ENCODE measurements at regions not wholly inside any gene's neighbourhood (a gene's known extent, or its start where the extent isn't known, plus 50 kb on each side); places are given as distances from the start of the nearest gene placed in this dataset.
"Not testable (repeated sequence)": the region's sequence is repeated elsewhere in the genome, so short reads cannot be mapped to it uniquely, and the experiment has no call there.

DNA sequence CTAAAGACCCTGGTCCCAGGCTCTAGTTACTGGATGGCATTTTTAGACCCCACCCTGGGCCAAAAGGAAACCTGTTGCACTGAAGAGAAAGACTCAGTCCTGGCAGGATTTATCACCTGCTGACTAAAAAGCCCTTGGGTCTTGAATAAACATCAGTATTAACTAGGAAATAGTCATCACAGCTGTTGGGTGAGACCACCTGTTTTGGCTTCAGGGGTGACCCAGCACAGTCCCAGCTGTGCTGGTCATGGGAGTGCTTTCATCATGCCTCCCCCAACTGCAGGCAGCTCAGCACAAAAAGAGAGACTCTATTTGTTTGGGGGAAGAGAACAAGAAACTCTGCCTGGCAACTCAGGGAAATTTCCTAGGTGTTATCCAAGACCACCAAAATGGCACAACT, 903.2 kb downstream of the C4orf33 start:
- no peak for DNase-seq (ENCODE audit: low spot score)

DNA sequence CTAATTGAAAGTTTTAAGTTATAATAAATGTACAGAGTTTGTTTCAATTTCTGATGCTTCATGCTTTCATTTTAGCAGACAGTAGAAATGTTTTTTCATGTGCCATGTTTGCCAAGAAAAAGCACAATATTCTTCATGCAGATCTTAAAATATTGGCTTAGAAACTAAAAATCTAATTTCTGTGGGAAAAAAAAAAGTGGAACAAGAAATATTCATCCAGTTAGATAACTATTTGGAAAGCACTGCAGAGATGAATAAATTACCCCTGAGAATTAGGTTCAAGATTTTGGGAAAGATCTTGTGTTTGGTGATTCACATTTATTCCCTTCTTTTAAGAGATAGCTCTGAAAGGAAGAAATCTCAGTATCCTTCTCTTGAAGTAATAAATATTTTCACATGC, 912.5 kb downstream of the C4orf33 start:
- no peak for DNase-seq (ENCODE audit: low spot score)

DNA sequence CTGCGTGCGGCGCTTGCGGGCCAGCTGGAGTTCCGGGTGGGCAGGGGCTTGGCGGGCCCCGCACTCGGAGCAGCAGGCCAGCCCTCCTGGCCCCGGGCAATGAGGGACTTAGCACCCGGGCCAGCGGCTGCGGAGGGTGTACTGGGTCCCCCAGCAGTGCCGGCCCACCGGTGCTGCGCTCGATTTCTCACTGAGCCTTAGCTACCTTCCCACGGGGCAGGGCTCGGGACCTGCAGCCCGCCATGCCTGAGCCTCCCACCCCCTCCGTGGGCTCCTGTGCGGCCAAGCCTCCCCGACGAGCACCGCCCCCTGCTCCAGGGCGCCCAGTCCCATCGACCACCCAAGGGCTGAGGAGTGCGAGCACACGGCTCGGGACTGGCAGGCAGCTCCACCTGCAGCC, 916.9 kb downstream of the C4orf33 start:
- DNase-seq (ENCODE audit: low spot score): not testable (repeated sequence)

DNA sequence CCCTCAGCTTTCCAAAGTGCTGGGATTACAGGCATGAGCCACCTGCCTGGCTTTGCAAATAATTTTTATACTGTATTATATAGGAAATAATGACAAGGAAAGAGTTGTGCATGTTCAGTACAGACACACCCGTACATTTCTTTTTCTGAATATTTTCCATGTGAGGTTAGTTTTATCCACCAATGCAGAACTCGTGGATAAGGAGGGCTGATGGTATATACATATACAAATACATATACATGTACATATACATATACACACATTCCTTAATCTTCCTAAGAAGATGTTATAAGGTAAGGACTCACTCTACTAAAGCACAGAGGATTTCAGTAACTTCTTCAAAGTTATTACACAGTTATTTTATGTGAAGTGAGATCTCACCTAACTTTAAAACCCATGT, 925.8 kb downstream of the C4orf33 start:
- no peak for DNase-seq (ENCODE audit: low spot score)

DNA sequence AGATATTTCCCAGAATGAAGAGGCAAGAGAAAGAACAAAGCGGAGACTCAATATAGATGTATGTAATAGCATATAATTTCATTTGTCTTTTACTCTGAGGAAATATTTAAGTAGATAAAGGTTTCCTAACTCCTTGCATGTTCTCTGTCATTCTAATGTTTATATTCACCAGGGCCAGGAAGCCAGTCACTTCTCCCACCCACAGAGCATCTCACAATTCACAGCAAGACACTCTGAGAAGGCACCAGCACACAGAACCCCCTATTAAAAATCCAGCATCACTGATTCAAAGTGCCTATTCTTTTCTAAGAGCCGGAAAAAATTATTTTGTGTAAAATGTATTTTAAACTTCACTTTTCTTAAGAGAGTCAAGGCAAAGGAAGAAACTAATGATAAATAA, 927.1 kb downstream of the C4orf33 start:
- DNase-seq (ENCODE audit: low spot score): no peak

DNA sequence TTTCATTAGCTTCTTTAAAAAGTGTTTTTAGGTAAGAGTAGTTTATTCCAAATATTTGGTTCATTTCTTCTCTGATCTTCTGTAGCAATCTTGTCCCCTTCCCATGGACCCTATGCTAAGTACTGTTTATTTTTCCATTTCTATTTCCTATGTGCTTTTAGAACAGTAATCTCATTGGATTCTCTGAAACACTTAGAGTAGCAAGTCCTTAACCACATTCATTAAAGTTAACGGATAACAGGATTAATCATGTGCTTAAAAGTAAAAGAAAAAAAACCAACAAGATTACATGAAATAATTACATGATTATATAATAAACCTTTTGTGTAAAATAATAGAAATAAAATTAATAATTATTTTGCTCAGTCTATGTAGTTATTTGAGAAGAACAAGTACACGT, 929.7 kb downstream of the C4orf33 start:
- DNase-seq (ENCODE audit: low spot score): no peak

DNA sequence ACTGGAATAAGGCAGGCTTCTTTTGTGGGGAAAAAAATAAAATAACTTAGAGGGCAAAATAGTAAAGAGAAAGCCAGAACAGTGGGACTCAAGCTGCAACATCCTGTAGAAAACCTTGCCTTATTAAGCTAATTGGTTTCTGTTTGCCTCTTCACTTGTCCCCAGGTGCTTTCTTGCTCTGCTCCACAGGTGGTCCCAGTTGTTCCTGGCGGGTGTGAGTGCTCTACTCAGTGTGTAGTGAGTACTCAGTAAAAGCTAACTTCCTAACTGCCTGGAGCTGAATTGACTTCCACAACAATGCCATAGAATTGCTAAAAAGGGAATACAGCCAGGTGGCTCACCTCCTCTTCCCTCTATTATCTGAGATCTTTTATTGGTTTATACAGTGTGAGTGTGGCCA, 930.2 kb downstream of the C4orf33 start:
- no peak for DNase-seq (ENCODE audit: low spot score)

DNA sequence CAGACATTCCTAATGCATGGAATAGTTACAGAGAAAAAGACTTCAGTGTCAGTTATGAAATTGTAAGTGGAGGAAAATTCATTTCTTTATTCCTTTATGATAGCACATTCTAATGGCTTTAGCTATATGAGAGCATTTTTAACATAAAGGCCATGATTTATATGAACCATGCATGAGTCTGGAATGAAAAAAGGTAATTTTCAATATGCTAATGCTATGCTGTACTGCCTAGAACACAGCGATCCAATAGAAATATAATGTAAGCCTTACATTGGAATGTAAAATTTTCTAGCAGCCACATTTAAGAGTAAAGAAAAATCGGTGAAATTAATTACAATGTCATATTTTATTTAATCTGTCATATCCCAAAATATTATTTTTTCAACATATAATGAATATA, 932.0 kb downstream of the C4orf33 start:
- no peak for DNase-seq (ENCODE audit: low spot score)

DNA sequence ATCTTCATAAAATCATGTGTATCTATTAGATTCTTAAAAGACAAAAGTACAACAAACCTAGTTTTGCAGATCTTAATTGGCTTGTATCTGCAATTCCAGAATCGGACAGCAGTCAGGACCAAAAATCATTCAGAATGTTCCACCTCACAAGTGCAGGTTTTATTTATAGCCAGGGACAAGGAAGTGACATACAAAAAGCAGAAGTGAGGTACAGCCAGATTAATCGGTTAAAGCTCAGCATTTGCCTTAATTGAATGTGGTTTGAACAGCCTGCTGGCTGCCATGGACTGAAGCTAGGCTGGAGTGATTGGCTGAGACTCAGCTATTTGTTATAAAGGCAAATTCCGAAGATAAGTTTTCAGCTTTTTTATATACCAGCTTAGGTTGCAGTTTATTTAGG, 932.6 kb downstream of the C4orf33 start:
- no peak for DNase-seq (ENCODE audit: low spot score)

DNA sequence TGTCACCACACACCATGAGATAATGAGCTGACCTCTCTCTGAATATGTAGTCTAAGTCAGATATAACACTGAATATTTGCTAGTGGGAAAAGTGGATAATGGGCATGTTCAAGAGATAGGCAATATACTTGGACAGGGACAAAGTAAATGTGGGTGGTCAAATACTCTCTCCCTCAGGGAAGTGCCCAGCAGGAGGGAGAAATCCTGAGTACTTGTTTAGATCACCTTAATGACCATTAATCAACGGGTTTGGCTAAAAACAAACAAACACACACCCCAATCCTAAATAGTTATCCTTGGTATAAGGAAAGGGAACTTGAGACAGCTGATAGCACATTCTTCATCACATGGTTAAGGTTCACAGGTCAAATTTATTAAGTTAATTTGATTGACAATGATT, 933.5 kb downstream of the C4orf33 start:
- DNase-seq (ENCODE audit: low spot score): no peak

DNA sequence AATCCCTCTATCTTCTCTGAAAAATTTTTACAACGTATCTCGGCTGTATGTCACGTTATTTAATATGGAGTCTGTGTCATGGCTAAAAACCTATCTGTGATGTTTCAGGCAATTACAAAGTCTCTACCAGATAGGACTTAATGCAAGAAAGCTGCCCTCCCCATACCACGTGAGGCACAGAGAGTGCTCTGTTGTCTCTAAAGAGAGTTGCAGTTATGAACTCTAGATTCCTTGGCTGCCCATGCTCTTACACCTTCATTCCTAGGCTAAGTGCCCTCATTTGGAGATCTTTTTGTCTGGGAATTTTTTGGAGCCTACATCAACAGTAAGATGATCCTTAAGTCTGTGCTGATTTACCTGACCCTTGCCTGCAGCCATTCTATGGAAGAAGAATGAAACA, 935.9 kb downstream of the C4orf33 start:
- DNase-seq (ENCODE audit: low spot score): no peak

DNA sequence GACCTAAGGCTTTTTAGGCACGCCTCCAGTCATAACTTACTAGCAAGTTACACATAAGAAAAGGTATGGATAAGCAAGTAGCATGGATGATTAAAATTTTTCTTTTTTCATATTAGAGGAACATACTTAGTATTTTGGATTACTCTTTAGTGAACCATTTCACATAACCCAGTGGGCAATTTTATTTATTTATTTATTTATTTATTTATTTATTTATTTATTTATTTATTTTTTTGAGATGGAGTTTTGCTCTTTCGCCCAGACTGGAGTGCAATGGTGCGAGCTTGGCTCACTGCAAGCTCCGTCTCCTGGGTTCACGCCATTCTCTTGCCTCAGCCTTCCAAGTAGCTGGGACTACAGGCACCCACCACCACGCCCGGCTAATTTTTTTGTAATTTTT, 937.7 kb downstream of the C4orf33 start:
- DNase-seq (ENCODE audit: low spot score): not testable (repeated sequence)

DNA sequence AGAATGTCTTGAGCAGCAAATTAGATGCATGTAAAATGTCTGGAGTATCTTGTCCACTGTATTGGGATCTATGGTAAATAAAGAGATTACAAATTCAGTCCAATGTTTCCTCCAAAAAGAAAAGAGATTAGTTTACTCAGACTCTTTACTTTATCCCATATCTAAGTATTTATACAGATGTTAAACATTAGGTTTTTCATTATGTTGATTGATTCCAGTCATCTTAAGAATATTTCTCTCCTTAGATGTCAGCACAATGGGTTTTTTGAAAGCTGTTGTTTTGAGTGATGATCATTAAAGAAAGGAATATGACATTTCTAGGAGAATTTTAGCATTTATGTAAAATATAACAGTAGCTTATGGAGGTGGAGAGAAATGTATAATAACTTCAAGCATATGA, 938.9 kb downstream of the C4orf33 start:
- DNase-seq (ENCODE audit: low spot score): no peak

DNA sequence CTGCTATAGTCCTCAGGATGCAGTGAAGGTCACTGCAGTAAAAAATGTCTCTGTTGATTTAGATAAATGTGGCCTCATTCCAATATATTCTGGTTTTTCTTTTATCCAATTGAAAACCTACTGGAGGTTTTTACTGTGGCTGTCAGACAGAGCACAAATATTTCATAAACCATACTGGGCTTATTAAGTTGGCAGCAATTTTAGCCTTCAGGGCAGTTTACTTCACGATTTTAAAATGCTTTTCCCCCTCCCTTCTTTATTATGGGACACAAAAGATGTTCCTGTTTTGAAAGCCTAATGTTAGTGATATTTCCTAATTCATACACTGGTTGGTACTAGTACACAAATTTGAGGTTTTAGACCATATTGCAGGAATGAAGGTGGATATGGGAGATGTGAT, 939.4 kb downstream of the C4orf33 start:
- no peak for DNase-seq (ENCODE audit: low spot score)

DNA sequence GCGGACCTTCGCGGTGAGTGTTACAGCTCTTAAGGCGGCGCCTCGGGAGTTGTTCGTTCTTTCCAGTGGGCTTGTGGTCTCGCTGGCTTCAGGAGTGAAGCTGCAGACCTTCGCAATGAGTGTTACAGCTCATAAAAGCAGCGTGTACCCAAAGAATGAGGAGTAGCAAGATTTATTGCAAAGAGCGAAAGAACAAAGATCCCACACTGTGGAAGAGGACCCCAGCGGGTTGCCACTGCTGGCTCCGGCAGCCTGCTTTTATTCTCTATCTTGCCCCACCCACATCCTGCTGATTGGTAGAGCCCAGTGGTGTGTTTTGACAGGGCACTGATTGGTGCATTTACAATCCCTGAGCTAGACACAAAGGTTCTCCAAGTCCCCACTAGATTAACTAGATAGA, 941.9 kb downstream of the C4orf33 start:
- DNase-seq (ENCODE audit: low spot score): not testable (repeated sequence)

DNA sequence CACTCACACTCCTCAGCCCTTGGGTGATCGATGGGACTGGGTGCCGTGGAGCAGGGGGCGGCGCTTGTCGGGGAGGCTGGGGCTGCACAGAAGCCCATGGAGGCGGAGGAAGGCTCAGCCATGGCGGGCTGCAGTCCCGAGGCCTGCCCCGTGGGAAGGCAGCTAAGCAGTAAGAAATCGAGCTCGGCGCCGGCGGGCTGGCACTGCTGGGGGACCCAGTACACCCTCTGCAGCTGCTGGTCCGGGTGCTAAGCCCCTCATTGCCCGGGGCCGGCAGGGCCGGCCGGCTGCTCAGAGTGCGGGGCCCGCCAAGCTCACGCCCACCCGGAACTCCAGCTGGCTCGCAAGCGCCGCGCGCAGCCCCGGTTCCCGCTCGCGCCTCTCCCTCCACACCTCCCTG, 942.6 kb downstream of the C4orf33 start:
- DNase-seq (ENCODE audit: low spot score): not testable (repeated sequence)

DNA sequence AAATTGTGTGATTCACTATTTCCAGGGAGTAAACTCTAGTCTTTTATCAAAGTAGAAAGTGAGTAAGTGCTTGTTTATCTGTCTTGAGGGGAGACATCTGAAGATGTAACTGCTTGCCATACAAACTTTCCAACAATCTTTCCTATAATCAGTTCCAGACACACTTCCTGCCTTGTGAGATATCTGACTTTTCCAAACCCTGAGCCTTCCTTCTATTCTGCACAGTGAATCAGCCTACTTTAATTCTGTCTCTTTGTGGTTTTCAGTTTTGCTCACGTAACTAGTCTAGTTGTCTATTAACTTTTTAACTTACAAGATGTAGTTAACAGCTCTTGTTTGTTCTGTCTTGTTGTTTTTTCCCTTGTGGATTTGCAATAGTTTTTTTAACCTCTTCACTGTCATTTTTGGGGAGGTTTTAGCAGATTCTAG, 947.8 kb downstream of the C4orf33 start:
- no peak for DNase-seq (ENCODE audit: low spot score)

DNA sequence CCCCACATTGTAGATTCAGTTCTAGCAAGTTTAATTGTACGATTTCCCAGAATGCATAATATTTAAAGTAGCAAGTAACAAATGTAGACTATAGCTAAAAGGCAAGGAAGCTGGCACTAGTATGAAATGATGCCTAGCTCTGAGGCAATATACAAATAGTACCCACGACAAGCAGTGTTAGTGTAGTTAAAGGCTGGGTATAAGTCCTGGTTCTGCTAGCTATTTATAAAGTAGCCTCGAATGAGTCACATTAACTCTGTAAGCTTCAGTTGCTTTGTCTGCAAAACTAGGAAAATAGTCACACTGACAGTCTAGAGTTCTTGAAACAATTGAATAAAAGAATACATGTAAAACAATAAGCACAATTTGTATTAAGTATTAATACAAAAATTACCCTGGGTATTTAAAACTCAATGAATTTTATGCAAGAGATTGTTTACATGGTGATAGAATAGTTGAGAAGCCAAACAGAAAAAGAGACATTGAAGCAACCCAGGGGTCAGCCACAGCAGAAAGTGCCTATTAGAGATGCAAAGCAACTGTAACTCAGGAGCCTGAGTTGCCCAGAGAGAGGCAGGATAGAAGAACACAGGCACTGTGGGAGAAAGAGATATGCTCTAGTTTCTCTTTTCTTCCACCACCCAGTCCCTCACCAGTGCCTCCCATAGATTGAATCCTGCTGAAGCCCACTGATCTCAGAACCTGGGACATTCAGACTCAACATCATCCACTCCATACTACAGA, 949.0 kb downstream of the C4orf33 start:
- DNase-seq (ENCODE audit: low spot score): no peak

DNA sequence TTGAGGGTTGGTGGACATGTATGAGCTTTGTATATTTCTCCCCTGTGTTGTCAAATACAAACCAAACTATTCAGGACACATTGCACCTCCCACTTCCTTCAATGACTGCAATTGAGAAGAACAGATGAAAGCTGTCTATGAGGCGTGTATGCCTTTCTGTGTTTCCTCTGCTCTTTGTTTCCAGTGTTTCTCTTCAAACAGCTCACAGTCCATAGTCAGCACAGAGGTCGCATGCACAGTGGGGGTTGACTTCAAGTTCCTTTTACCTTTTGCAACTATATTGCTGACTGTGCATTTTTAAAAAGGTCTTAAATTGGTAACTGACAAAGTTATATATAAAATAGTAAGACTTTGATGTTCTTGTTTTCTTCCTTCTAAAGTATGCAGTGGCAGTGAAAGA, 957.8 kb downstream of the C4orf33 start:
- no peak for DNase-seq (ENCODE audit: low spot score)

DNA sequence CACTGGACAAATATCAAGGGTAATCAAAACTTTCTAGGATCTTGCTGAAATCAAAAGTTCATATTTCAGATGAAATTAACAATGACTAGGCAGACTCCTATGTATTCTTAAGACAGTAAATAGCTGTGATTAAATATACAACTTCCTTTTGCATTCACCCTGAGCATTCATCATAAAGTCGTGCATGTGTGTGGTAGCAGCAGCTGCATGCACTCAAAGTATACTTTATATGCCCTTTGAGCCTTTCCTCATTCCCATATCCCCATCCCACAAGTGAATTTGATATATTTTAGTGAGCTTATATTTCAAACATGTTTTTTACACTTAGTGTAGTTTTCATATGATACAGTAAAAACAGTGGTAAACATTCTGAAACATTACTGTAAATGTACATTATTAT, 959.0 kb downstream of the C4orf33 start:
- no peak for DNase-seq (ENCODE audit: low spot score)

DNA sequence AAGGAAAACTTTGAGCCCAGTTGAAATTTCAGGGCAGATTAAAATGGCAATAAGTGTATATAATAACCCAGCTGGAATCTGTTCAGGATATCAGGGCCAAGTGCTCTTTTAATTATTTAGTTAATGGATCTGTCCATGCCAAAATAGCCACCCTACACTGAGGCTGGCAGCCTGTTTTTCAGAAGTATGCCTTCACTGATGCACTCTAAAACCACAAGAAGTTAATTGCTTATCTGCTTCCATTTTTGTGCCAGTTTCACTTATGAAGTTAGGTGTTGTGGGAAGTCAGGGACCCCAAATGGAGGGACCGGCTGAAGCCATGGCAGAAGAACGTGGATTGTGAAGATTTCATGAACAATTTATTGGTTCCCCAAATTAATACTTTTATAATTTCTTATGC, 960.3 kb downstream of the C4orf33 start:
- DNase-seq (ENCODE audit: low spot score): no peak

DNA sequence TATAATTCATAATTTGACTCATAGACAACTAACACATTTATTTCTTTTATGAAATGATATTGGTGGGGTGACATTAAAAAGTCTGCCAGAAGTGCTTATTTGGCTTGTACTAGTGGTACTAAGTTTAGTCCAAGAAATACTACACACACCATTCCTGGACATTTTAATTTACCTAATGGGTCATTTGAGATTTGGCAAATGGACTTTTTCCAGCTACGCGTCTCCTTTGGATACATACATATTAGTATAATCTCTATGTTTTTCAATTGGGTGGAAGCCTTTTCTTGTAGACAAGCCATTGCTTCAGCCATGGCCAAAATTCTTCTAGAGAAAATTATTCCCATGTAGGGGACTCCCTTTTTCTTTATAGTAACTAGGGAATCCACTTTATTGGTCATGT, 968.5 kb downstream of the C4orf33 start:
- DNase-seq (ENCODE audit: low spot score): no peak

DNA sequence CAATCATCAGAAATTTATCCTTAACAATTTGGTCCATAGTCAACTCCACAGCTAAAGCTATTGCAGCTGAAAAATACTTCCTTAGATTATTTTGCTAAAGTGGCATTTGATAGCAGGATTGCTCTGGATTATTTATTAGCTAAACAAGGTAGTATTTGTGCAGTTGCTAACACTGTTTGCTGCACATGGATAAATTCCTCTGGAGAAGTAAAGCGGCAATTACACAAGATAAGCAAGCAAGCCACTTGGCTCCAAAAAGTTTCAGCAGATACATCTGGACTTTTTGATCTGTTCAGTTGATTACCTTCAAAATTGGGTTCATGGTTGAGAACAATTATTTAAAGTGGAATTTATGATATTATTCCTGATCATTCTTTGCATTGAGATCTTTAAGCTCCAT, 971.5 kb downstream of the C4orf33 start:
- DNase-seq (ENCODE audit: low spot score): no peak

DNA sequence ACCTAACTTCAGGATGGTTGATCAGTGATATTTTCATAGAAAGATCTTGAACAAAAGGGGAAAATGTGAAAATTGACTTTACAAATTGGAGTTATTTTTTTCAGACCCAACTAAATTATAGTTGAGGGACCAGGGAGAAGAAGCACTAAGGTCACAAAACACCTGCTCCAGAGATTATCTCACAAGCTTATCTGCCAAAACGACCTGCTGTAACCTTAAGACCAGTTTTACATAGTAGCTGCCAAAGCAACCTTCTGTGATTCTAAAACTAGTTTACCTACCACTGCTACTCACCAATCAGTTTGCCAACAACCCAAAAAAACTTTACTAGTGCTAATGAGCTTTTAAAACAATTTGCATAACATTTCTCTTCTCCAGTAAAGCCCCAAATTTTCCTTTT, 972.1 kb downstream of the C4orf33 start:
- DNase-seq (ENCODE audit: low spot score): no peak

DNA sequence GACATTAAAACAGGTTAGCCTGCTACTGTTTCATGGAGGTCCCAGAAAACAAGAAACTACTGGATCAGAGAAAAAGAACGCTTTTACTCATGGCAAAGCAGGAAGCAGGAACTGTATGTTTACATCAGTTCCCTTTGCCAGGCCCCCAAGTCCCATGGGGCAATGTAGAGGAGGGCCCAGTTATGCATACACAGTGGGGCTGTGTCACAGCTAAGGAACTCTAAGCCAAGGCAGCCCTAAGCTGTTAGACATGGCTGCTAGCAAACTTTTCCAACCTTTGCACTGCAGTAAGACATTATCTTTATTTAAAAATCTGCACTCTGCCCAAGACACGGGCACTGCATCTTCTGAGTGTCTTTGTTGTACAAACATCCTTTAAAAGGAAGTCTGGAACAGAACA, 975.8 kb downstream of the C4orf33 start:
- no peak for DNase-seq (ENCODE audit: low spot score)

Data from HuH-7 (cell line).